Middle frontal gyrus (tissue), 1 donor: ENCODE measurements at regions not wholly inside any gene's neighbourhood (a gene's known extent, or its start where the extent isn't known, plus 50 kb on each side); places are given as distances from the start of the nearest gene placed in this dataset.

Experiments
- DNase-seq: peaks from one replicate; pipeline ENCODE4 v3.0.0-alpha.2; 2015; ENCODE audit warnings: low spot score; ENCODE audit errors: extremely low spot score

GRCh38 chr16:80084163-80084562 is 456.6 kb upstream of the DYNLRB2 start:
- DNase-seq: no peak

GRCh38 chr16:80082906-80083305 is 457.9 kb upstream of the DYNLRB2 start:
- DNase-seq: no peak

GRCh38 chr16:80081846-80082245 is 458.9 kb upstream of the DYNLRB2 start:
- no peak for DNase-seq

GRCh38 chr16:80080287-80080851 is 460.4 kb upstream of the DYNLRB2 start:
- no peak for DNase-seq

- no peak for DNase-seq
Observed at GRCh38 chr16:80079072-80079471, 461.7 kb upstream of the DYNLRB2 start.

GRCh38 chr16:80077696-80078095 is 463.1 kb upstream of the DYNLRB2 start:
- no peak for DNase-seq

GRCh38 chr16:80074329-80074728 is 466.5 kb upstream of the DYNLRB2 start:
- DNase-seq: no peak

GRCh38 chr16:80071964-80072456 is 468.8 kb upstream of the DYNLRB2 start:
- DNase-seq: no peak

GRCh38 chr16:80066805-80067580 is 466.5 kb upstream of the MAF start:
- no peak for DNase-seq

GRCh38 chr16:80065541-80065940 is 465.0 kb upstream of the MAF start:
- no peak for DNase-seq

- no peak for DNase-seq
Observed at GRCh38 chr16:80063713-80064069, 463.2 kb upstream of the MAF start.

- no peak for DNase-seq
Observed at GRCh38 chr16:80063031-80063712, 462.6 kb upstream of the MAF start.

GRCh38 chr16:80062361-80063030 is 462.0 kb upstream of the MAF start:
- no peak for DNase-seq

GRCh38 chr16:80060470-80060869 is 459.9 kb upstream of the MAF start:
- DNase-seq: no peak

- DNase-seq: no peak
Observed at GRCh38 chr16:80059836-80060235, 459.3 kb upstream of the MAF start.

GRCh38 chr16:80058214-80058613 is 457.7 kb upstream of the MAF start:
- DNase-seq: no peak

- no peak for DNase-seq
Observed at GRCh38 chr16:80056324-80056723, 455.8 kb upstream of the MAF start.

GRCh38 chr16:80055831-80056230 is 455.3 kb upstream of the MAF start:
- no peak for DNase-seq

GRCh38 chr16:80054647-80055046 is 454.1 kb upstream of the MAF start:
- no peak for DNase-seq

- DNase-seq: no peak
Observed at GRCh38 chr16:80051040-80051439, 450.5 kb upstream of the MAF start.

- no peak for DNase-seq
Observed at GRCh38 chr16:80048250-80048649, 447.7 kb upstream of the MAF start.

GRCh38 chr16:80047842-80048241 is 447.3 kb upstream of the MAF start:
- DNase-seq: no peak
